CD4-positive, alpha-beta T cell treated with Interferon gamma for 1 hour (primary cell): ENCODE measurements at regions not wholly inside any gene's neighbourhood (a gene's known extent, or its start where the extent isn't known, plus 50 kb on each side); places are given as distances from the start of the nearest gene placed in this dataset.
"Not testable (repeated sequence)": the region's sequence is repeated elsewhere in the genome, so short reads cannot be mapped to it uniquely, and the experiment has no call there.

ENCODE experiments used
- DNase-seq: peaks from one replicate; pipeline ENCODE4 v3.0.0-alpha.2; 2020

DNA sequence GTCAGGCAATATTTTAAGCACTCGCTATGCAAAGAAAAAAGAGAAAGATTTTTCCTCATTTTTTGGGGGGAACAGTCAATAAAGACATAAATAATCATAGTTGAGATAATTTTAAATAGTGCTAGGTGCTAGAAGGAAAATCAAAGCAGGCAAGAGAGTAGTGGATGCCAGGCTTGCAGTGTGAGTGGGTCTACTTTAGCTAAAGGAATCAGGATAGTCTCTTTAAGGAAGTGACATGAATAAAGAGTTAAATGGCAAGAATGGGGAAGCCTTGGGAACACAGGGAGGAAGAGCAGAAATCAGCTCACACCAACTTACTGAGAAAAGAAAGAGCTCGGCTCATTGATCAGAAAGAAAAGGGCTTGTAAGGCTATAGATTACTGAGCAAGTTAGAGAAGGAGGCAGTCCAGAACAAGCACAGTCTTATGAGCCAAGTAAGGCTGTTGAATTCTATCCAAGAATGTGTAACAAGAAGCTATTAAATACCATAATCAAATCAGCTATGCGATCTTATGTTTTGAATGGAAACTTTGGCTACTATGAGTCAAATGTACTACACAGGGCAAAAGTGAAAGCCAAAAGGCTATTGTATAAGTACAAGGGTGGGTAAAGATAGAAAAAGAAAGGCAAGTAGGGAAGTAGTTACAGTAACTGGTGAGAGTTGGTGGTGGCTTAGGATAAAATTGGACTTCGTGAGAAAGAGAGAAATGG, 833.8 kb upstream of the PIK3C3 start:
- DNase-seq = no peak

DNA sequence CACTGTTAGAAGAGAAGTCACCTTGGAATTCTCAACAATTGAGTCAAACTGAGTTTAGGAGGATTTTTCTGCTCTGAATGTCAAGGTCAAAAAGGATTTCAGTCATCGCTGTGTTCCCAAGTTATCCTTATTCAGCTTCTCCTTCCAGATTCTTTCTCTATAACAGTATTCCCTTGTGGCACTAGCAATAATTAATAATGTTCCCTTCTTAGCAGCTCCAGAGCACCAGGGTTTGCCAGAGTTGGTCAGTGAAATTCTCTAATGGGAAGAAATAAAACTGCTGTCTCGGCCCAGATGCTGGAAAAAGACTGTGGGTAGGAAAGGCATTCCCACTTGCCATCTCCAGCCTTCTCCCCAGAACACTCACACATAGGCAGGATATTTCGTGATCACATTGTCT, 836.0 kb upstream of the PIK3C3 start:
- no peak for DNase-seq

DNA sequence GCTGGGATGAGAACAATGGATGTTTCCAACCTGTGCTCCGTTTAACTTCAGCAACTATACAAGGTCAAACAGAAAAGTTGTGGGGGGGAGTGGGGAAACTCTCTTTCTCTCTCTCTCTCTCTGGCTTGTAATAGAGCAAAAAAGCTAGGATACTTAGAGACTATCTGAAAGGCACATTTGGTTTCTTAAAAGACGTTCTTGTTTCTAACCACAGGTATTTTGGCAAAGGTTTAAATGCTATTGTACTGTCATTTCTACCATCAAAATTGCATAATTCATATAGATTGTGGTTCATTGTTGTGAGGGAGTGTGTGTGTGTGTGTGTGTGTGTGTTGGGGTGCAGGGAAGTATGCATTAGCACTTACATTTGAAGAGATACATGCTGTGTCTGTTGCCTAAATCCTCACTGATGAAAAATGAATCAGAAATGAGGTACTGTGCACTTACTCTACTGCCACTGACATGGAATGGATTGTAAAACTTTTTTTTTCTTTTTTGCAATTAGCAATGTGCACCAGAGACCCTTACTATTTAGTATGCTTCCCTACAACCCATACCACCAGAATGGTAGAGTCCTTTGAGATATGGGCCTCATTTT, 841.0 kb upstream of the PIK3C3 start:
- DNase-seq = no peak

DNA sequence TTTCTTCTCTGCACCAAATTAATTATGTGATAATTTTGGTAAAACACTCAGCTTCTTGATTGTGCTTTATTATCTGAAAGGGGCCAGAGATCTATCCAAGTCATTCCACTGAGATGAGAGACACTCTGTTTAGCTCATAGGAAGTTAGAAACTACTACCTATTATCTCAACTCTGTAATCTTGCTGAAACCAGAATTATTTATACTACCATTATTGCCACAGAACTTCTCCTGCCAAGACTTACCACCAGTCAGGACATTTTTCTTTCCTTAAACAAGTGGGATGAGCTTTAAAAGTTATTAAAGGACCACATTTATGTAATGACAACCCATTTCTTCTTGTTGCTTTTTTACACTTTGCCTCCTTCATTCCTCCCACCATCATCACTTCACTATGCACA, 855.6 kb upstream of the PIK3C3 start:
- DNase-seq = no peak

DNA sequence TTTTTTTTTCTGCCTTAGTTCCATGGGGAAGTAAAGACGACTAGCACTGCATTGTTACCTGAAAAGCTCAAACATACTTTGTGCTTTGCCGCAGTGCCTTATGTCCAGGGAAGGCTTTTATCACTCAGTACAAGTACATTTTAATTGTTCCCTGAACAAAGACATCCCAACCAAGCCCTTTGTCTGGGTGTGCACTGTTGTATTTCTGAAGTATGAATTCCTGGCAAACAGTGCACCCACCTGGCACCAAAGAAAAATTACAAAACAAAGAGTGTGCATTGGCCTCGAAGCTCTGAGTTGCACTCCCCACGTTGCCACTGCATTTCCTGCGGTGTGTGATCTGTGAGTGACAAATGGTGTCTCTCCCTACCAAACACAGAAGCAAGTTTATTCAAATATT, 858.5 kb upstream of the PIK3C3 start:
- DNase-seq = no peak

DNA sequence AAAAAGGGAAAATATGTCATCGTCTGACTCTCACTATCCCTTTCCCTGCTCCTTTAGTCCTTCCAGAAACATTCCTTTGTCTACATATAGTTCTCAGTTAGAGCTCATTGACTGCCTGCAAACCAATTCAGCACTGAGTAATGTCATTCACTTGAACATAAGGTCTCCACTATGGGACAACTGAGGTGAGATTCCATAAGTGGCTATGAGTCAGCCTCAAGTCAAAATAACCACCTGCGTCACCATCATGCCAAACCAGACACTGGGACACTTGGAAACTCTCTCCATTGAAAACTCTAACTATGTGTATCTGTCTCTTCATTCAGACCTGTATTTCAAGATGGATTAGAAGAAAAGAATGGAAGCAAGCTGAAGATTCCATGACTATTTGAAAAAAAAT, 878.0 kb upstream of the PIK3C3 start:
- DNase-seq = no peak

DNA sequence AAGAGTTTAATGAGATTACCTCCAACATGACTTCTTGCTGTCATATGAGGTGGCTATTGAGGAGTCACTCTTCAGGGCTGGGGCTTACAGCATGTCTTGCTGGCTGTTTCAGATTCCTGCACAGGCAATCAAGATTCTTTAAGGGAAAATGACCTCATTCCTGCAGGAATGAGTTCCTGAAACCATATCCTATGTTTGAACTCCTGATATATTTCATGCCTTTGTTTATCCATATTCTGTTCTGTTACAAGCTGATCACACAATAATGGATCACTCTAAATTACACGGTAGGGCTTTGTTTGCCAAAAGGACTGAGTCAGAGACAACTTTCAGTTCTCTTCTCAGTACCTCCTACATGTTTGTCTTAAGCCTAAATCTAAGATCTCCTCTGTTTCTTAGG, 879.8 kb upstream of the PIK3C3 start:
- no peak for DNase-seq

DNA sequence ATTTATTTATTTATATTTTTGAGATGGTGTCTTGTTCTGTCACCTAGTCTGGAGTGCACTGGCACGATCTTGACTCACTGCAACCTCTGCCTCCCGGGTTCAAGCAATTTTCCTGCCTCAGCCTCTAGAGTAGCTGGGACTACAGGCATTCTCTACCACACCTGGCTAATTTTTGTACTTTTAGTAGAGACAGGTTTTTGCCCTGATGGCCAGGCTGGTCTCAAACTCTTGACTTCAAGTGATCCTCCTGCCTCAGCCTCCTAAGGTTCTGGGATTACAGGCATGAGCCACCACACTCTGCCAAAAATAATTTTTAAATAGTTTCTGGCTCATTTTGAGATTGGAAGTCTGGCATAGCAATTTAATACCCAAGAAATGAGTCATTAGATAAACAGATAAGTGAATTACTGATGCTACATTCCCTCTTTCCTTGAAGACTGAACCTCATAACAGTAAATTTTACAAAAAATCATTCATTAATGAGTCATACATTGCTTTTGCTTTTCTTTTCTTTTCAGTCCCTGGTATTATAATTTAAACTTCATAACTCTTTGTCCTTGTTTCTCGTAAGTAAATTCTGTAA, 881.6 kb upstream of the PIK3C3 start:
- DNase-seq = no peak

DNA sequence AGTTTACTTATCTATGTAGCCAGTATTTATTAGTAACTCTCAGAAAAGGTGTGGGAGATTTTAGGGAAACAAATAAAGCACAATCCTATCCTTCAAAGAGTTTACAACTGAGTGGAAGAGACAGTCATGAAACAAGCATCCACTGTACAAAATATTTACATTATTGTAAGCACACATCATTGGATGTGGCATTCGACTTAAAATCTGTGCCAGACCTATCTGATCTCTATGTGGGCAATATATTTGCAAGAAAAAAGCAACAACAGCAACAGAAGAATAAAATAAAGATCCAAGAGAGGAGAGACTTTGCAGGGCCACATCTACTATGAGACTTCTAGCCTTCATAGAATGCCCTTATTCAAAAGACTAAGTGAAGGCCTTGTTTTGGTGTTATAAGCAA, 882.1 kb upstream of the PIK3C3 start:
- DNase-seq = no peak

DNA sequence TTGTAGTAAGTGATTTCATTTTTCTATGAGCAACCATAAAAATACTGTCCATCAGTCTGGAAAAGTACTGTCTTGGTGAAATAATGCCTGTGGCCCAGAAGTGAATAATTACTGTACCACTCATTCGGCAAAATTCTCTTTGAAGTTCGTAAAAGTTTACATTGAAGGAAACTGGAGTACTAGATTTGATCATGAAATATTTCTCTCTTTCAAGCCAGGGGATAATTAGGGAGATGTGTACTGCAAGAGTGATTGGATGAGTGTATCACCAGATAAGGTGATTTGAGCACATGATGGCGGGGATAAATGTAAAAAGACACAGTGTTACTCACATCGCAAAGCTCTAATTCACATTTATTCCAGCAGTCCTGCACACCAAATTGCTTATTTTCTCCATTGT, 883.2 kb upstream of the PIK3C3 start:
- DNase-seq = no peak

DNA sequence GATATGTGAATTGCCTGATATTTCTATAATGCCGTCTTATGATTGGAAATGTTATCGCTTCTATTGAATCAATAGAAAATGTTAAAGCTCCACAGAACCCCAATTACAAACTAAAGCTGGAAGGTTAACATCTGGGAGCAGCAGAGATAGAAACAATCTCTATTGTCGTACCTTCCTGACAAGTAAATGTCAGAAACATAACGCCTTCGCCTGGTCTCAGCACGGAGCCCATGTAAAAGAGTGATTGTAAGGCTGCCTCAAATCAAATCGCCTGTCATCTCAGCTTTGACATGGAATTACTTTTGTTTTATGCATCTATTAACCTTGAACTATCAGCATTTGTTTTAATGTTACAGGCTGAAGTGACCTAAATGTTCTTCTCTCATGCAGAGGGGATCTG, 885.9 kb upstream of the PIK3C3 start:
- no peak for DNase-seq

DNA sequence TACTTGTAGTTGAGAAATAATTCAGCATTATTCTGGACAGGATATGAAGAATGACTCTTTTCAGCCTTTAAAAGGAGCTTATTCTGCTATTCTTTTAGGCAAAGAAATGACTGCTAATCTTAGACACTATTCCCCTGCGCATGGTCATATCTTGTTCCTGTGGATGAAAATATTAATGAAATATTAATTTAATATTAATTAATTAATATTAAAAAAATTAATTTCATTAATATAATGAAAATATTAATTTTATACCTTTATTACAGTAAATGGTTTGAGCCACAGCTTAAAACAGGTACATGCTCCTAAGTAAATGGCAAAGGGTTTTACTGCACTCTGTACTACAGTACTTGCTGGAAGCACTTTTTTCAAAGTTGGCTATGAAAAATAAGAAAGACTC, 890.1 kb upstream of the PIK3C3 start:
- DNase-seq = no peak

DNA sequence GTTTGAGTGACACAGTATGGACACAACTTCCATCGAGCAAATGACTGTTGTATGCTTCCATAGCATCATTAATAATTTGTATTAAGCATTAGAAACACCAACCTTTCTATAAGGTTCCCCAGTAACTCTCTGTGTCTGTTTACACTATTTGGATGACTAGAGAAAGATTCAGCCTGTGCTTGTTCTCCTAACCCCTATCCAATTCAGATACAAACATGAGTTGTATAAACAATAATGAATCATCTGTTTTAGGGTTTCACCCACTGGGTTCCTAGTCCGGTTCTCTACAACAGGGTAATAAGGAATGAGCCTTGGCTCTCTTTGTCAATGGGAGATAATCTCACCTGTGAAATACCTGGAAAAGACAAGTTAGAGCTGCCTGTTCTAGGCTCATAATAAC, 894.1 kb upstream of the PIK3C3 start:
- no peak for DNase-seq

DNA sequence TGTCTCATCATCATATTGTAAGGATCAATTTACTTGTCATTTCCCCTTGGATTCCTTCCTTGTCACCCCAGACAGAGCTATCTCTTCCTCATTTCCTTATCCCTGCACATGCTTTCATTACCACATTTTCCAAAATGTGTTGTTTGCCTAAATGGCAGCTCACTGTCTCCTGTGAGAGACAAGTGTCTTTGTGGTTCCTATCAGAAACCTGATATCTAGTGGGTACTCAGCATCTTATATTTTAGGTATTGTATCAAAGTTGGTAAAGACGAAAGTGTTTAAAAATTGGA, 896.0 kb upstream of the PIK3C3 start:
- no peak for DNase-seq

DNA sequence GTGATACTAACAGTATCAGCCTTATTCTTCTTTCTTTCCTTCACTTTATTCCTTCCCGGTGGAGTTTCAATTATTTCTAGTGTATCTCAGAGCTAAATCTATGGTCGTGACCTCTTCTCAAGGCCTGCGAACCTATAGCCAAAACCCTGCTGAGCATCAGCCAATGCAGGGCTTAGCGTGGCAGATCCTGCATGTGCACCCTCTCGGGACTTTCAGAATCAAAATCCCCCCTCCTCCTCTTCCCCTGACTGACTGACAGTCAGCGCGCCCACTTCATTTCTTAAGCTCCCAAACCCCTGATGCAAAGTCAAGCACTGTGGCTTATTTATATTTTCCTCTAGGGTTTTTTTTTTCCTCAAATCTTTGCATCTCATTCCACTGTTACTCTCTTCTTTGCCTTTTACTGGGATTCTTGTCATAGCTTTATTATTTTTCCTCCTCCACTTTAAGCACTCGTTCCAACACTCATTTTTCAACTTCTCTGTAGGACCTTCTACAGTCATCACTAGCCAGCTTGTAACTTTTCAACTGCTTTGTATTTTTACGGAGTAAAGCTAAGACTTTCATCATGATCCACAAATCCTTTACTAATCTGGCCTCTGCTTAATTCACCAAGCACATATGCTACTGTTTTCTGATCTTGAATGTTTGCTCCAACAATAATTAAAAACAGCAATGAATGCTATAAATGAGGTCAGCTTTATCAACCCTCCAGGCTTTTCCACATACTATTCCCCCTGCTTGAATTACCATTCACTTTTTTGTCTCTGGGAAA, 896.5 kb upstream of the PIK3C3 start:
- DNase-seq = no peak

DNA sequence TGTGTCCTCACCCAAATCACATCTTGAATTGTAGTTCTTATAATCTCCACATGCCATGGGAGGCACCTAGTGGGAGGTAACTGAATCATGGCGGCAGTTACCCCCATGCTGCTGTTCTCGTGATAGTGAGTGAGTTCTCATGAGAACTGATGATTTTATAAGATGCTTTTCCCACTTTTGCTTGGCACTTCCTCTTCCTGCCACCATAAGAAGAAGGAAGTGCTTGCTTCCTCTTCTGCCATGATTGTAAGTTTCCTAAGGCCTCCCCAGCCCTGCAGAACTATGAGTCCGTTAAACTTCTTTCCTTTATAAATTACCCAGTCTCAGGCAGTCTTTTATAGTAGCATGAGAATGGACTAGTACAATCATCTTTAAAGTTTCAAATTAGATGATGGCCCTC, 902.4 kb upstream of the PIK3C3 start:
- no peak for DNase-seq

DNA sequence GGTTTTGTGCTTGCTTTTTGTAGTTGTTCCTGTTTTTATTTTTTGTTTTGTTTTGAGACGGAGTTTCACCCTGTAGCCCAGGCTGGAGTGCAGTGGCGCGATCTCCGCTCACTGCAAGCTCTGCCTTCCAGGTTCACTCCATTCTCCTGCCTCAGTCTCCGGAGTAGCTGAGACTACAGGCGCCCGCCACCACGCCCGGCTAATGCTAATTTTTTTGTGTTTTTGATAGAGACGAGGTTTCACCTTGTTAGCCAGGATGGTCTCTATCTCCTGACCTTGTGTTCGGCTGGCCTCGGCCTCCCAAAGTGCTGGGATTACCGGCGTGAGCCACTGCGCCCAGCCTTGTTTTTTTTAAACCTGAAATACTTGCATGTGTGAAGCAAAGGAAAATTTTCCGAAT, 908.8 kb upstream of the PIK3C3 start:
- DNase-seq = not testable (repeated sequence)

DNA sequence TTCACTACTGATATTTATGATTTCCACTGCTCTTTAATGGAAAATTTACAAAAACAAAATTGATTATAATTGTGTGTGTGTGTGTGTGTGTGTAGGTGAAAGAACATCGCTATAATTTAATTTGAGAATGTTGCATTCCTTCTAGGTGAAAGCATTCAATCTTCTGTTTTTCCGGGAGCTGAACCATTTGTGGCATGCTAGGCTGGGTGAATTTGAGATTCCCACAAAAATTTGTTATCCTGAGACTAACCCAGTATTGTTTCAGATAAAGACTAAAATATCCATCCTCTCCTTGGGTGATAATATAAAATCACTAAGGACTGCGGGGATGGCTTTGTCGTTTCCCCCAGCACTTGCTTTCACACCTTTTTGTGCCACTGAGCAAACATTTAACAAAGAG, 911.2 kb upstream of the PIK3C3 start:
- DNase-seq = no peak

DNA sequence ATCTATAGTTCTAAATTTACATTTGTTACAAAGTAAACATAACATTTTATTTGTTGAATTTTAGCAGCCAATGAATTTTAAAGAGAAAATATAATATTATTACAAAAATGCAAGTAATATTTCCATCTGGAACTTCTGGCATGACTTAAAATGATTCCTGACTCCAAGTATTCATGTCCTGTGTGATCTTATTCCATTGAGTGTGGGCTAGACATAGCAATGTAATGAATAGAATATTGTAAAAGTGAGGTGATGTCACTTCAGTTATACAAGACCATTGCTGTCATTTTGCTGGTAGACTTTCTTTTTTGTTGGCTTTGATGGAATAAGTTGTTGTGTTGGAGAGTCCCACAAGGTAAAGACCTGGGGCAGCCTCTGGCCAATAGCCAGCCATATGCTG, 912.2 kb upstream of the PIK3C3 start:
- DNase-seq = no peak

DNA sequence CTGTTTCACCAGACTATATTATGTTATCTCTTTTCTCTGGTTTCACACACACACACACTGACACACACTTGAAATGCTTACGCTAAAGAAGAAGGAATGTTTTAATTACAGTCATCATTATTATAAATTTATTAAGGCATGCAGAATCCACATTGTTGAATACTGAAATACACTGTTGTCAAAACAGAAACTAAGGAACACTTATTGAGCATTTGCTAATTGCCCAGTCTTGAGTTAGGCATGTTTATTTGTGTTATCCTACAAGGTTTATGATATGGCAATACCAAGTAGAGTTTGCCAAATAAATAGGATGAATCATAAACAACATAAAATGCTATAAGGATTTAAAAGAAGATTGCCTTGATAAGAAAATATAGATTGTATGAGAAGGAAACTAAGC, 917.0 kb upstream of the PIK3C3 start:
- no peak for DNase-seq

DNA sequence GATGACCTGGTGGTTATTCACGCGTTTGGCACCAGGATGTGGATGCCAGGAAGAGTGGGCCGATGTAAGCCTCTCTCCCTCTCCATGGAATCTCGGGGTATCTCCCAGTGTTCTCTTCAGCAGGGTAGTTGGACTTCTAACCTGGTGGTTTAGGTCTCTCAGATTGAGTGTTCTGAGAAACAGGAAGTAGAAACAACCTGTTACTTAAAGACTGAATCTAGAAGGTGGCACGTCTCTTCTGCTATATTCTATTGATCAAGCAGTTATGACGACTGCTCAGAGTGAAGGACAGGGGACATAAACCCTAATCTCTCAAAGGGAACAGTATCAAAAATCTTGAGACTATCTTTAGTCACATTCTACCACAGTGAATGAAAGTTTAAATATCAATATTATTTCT, 918.7 kb upstream of the PIK3C3 start:
- DNase-seq = no peak

DNA sequence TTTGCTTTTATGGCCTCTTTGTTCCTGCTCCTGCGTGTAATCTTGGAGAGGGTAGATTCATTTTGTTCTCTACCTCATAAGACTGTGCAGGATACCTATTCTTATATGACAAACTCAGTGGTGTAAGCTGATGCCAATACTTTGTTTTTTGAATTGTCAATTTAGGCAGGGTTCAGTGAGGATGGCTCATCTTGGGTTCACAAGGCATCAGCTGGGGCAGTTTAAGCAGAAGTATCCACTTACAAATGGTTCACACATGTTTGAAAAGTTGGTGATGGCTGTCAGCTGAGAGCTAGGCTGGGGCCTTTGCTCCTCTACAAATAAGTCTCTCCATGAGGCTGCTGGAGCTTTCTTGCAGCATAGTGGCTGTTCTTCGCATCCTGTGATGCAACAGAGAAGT, 920.6 kb upstream of the PIK3C3 start:
- no peak for DNase-seq

DNA sequence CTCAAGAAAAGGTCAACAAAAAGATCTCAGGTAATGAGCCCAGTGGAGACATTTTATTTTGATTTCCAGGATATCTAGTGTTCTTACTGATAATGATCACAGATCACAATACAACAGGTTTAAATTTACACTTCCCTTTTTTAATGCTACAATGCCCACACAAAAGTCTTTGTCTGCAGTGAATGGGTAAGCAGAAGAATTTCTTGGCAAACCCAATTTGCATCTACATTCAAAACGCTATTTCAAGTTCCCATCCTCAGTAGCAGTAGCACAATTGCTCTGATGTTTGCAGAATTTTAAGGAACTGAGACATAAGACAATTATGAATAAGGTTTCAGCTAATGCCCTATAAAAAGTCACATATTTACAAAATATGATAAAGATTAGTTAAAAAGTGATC, 929.4 kb upstream of the PIK3C3 start:
- DNase-seq = no peak

DNA sequence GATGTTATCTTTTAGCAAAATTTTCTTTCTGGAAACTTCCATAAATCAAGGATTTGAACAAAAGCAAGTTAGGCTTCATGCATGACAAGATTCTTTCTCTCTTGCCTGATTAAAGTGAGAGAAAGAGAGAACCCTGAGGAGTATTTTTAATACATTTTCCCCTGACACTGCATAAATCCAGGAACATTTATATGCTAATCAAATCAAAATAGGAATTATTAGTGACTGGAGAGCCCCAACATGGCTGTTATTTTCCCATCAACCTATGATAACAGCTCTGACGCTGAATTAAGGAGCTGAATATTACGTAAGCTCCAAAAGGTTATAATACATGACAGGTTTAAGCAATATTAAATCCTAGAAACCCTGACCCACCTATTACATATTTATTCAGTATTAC, 930.2 kb upstream of the PIK3C3 start:
- DNase-seq = no peak
